ENCODE measurements at regions not wholly inside any gene's neighbourhood (a gene's known extent, or its start where the extent isn't known, plus 50 kb on each side); places are given as distances from the start of the nearest gene placed in this dataset.

GRCh38 chr17:33498069-33498468 is 205.0 kb upstream of the ASIC2 start:
- TF ChIP-seq, protein P1, sequence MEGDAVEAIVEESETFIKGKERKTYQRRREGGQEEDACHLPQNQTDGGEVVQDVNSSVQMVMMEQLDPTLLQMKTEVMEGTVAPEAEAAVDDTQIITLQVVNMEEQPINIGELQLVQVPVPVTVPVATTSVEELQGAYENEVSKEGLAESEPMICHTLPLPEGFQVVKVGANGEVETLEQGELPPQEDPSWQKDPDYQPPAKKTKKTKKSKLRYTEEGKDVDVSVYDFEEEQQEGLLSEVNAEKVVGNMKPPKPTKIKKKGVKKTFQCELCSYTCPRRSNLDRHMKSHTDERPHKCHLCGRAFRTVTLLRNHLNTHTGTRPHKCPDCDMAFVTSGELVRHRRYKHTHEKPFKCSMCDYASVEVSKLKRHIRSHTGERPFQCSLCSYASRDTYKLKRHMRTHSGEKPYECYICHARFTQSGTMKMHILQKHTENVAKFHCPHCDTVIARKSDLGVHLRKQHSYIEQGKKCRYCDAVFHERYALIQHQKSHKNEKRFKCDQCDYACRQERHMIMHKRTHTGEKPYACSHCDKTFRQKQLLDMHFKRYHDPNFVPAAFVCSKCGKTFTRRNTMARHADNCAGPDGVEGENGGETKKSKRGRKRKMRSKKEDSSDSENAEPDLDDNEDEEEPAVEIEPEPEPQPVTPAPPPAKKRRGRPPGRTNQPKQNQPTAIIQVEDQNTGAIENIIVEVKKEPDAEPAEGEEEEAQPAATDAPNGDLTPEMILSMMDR (IDR thresholded peaks at IDR 0.05; ENCODE audit: control insufficient read depth, insufficient read depth, low read depth, low read length, missing control alignments), result no peak
- no peak for DNase-seq (ENCODE audit: low read depth)
- no peak overlapping the region for H3K4me3 ChIP-seq (ENCODE audit: control insufficient read depth, low read depth, low read length)

DNA sequence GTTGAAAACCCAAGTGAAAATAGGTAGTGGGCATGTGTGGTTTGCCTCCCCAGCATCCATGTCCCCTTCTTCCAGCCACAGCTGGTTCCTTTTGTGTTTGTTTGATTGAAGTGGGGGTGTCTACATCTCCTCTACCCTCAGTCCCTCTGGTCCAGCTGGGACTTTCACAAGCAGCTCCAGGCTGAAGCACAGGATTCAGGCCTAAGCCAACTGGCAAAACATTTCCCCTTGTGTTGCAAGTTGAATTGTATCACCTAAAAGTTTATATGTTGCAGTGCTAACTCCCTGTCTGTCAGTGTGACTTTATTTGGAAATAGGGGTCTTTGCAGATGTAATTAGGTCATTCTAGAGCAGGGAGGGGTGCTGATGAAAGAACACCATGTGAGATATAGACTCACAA is 205.9 kb upstream of the ASIC2 start:
- TF ChIP-seq, protein P1 (IDR thresholded peaks at IDR 0.05; ENCODE audit: control insufficient read depth, insufficient read depth, low read depth, low read length, missing control alignments), result no peak
- H3K4me3 ChIP-seq (ENCODE audit: control insufficient read depth, low read depth, low read length), result no peak overlapping the region
- DNase-seq (ENCODE audit: low read depth), result no peak

- no peak overlapping the region for H3K4me3 ChIP-seq (ENCODE audit: control insufficient read depth, low read depth, low read length)
- TF ChIP-seq, protein P1 (IDR thresholded peaks at IDR 0.05; ENCODE audit: control insufficient read depth, insufficient read depth, low read depth, low read length, missing control alignments), result no peak
- no peak for DNase-seq (ENCODE audit: low read depth)
These were observed 207.1 kb upstream of the ASIC2 start for GRCh38 chr17:33500151-33500550.

DNA sequence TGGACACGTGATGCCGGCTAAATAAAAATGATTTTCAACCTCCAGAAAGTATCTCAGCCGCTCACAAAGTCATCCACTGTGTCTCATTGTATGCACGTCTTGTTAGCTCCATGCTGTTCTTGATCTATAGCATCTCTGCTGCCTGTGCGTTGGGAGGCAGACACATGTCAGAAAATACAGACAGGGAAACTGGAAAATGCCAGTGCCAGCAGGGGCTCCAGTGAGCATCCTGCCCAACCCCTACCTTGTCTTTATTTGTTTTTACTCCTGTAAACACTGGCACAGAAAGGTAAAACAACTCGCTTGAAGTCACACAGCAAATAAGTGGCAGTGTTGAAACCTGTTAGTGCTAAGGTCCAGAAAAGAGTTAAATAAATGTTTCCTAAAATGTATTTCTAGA is 208.1 kb upstream of the ASIC2 start:
- no peak for DNase-seq (ENCODE audit: low read depth)
- no peak overlapping the region for H3K4me3 ChIP-seq (ENCODE audit: control insufficient read depth, low read depth, low read length)
- TF ChIP-seq, protein P1 (IDR thresholded peaks at IDR 0.05; ENCODE audit: control insufficient read depth, insufficient read depth, low read depth, low read length, missing control alignments), result no peak

DNA sequence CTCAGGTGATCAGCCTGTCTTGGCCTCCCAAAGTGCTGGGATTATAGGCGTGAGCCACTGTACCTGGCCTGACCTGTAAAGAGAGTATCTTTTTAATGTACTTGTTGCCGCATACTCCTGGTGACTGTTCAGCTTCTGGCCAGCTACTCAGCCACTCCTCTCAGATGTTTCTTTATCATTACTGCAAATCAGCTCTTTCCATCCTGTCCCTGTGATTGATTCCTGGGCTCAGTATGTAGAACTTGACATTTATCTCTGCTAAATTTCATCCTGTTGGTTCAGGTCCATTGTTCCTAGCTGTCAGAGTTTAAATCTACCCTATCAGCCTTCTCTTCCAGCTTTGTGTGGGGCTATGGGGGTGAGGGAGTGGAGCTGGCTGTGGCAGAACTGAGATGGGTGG is 211.5 kb upstream of the ASIC2 start:
- TF ChIP-seq, protein P1 (IDR thresholded peaks at IDR 0.05; ENCODE audit: control insufficient read depth, insufficient read depth, low read depth, low read length, missing control alignments), result no peak
- H3K4me3 ChIP-seq (ENCODE audit: control insufficient read depth, low read depth, low read length), result no peak overlapping the region
- no peak for DNase-seq (ENCODE audit: low read depth)

- TF ChIP-seq, protein P1 (IDR thresholded peaks at IDR 0.05; ENCODE audit: control insufficient read depth, insufficient read depth, low read depth, low read length, missing control alignments), result no peak
- no peak overlapping the region for H3K4me3 ChIP-seq (ENCODE audit: control insufficient read depth, low read depth, low read length)
- DNase-seq (ENCODE audit: low read depth), result no peak
These were observed 214.0 kb upstream of the ASIC2 start for GRCh38 chr17:33506889-33507650.

Data from AG09309 (cell line).